CD4-positive, alpha-beta memory T cell (primary cell): ENCODE measurements at regions not wholly inside any gene's neighbourhood (a gene's known extent, or its start where the extent isn't known, plus 50 kb on each side); places are given as distances from the start of the nearest gene placed in this dataset.
"Not testable (repeated sequence)": the region's sequence is repeated elsewhere in the genome, so short reads cannot be mapped to it uniquely, and the experiment has no call there.

ENCODE experiments used
- CTCF ChIA-PET: fragments of 350-600 bp; sonication (Branson Sonifier 250); formaldehyde crosslinking; loops from one replicate; lab custom pipeline; 2021; ENCODE audit warnings: inconsistent platforms; ENCODE audit not compliant: partially characterized antibody; lab: Charles Lee
- POLR2A ChIA-PET: fragments of 350-600 bp; sonication (Branson Sonifier 250); formaldehyde crosslinking; loops from one replicate; lab custom pipeline; 2021; ENCODE audit not compliant: partially characterized antibody; lab: Charles Lee
- DNase-seq, 5 donors: peaks; one replicate each; pipeline versions ENCODE4 v3.0.0 to v3.0.0-alpha.2; 2020 to 2022; ENCODE audit warnings: mixed read lengths in 1 of 5
- H3K27ac ChIP-seq: one replicate; pipeline ENCODE4 v1.7.0; 2013; ENCODE audit warnings: low read depth, low read length
- H3K27me3 ChIP-seq: 2 replicates; pipeline ENCODE4 v1.7.0; 2013; ENCODE audit warnings: mild to moderate bottlenecking, low read length, moderate library complexity; ENCODE audit not compliant: insufficient read depth
- H3K36me3 ChIP-seq: 2 replicates; pipeline ENCODE4 v1.7.0; 2013; ENCODE audit warnings: mild to moderate bottlenecking, low read length, moderate library complexity; ENCODE audit not compliant: insufficient read depth
- H3K4me1 ChIP-seq: 2 replicates; pipeline ENCODE4 v1.7.0; 2013; ENCODE audit warnings: mild to moderate bottlenecking, low read length, moderate library complexity; ENCODE audit not compliant: insufficient read depth
- H3K4me3 ChIP-seq, 2 donors: one replicate each; pipeline ENCODE4 v1.7.0; 2013; ENCODE audit warnings: low read length in 2 of 2, mild to moderate bottlenecking in 1 of 2
- H3K9me3 ChIP-seq, 2 donors: one replicate each; pipeline ENCODE4 v1.7.0; 2013; ENCODE audit warnings: low read length in 2 of 2, control low read depth in 1 of 2; ENCODE audit not compliant: control insufficient read depth in 1 of 2
- H3K27ac Mint-ChIP-seq, 7 donors: one replicate each; pipeline ENCODE4 v1.8.0; 2020 to 2021; ENCODE audit warnings: mixed read lengths in 7 of 7, mild to moderate bottlenecking in 6 of 7, inconsistent platforms in 3 of 7, moderate library complexity in 3 of 7
- H3K27me3 Mint-ChIP-seq, 2 donors: one replicate each; pipeline ENCODE4 v1.8.0; 2020 to 2021; ENCODE audit warnings: mixed read lengths in 2 of 2
- H3K36me3 Mint-ChIP-seq, 2 donors: one replicate each; pipeline ENCODE4 v1.8.0; 2020 to 2021; ENCODE audit warnings: mixed read lengths in 2 of 2, inconsistent platforms in 1 of 2, mild to moderate bottlenecking in 1 of 2
- H3K4me1 Mint-ChIP-seq, 4 donors: one replicate each; pipeline ENCODE4 v1.8.0; 2020 to 2021; ENCODE audit warnings: mixed read lengths in 4 of 4, mild to moderate bottlenecking in 1 of 4
- H3K4me3 Mint-ChIP-seq, 8 donors: one replicate each; pipeline ENCODE4 v1.8.0; 2020 to 2021; ENCODE audit warnings: mixed read lengths in 8 of 8, mild to moderate bottlenecking in 7 of 8, moderate library complexity in 6 of 8, inconsistent platforms in 3 of 8
- H3K9me3 Mint-ChIP-seq, 8 donors: one replicate each; pipeline ENCODE4 v1.8.0; 2020 to 2021; ENCODE audit warnings: mixed read lengths in 8 of 8, mild to moderate bottlenecking in 5 of 8, inconsistent platforms in 3 of 8, moderate library complexity in 1 of 8
- intact Hi-C: fragments of 100-400 bp; cut with micrococcal nuclease; formaldehyde crosslinking; loops from one replicate; pipeline ENCODE4 v1.15.1; 2023

DNA sequence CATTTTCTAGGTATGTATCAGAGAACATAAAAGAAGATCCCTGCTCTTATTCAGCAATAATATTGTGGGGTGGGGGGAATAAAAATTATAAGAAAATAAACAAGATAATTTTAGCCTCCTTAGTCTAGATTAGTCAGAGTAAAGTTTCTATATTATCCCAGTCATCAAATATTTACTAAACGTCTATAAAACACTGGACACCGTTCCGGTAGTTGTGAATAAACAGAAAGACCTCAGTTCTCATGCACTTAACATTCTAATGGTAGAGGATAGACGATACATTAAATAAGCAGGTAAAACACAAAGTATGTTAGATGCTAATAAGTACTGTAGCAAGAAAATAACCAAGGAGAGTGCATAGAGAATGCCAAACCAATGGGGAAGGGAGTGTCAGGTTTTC, 425.0 kb downstream of the GBE1 start:
- Histone ChIP-seq H3K27ac (no peak overlapping the region), H3K9me3 (no peaks in the 10 kb centered on the region), H3K27me3 (no peaks in the 10 kb centered on the region), H3K36me3 (no peaks in the 10 kb centered on the region), H3K4me3 (no peak overlapping the region), H3K4me1 (no peaks in the 10 kb centered on the region)
- ChIA-PET CTCF (no interaction called here), POLR2A (no interaction called here)
- Mint-ChIP-seq H3K9me3 (peaks cover 0 to 5% (median 2%) of the 10 kb centered on the region in 8 donors), H3K27me3 (no peaks in the 10 kb centered on the region), H3K4me3 (no peak overlapping the region), H3K27ac (no peak overlapping the region), H3K36me3 (no peaks in the 10 kb centered on the region), H3K4me1 (no peaks in the 10 kb centered on the region)
- DNase-seq = no peak
- intact Hi-C loops = no loop called here

DNA sequence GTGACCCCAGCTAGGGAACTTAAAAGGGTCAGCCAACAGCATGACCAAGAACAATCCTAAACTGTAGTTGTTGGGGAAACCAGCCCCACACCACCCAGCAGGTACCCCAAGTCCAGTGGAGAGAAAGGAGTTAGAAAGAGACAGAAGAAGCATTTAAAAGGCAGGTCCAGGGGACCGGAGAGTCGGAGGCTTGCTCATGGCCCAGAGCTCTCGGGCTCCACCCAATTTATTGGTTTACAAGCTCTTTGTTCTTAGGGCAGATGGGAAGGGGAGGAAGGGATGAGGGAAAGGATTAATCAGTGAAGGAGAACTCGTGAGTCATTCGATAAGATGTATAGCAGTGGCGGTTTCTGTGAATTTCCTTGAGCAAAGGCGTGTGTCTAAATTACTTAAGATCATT, 431.6 kb downstream of the GBE1 start:
- CTCF ChIA-PET, POLR2A ChIA-PET, H3K4me3 Mint-ChIP-seq, DNase-seq, H3K4me1 Mint-ChIP-seq, H3K9me3 Mint-ChIP-seq, H3K36me3 ChIP-seq, H3K27ac Mint-ChIP-seq, intact Hi-C loops, H3K27ac ChIP-seq, H3K27me3 ChIP-seq, H3K9me3 ChIP-seq, H3K4me3 ChIP-seq, H3K36me3 Mint-ChIP-seq, H3K4me1 ChIP-seq, H3K27me3 Mint-ChIP-seq: not testable (repeated sequence)

- Histone ChIP-seq H3K27me3 (no peaks in the 10 kb centered on the region), H3K9me3 (no peaks in the 10 kb centered on the region), H3K4me3 (no peak overlapping the region), H3K4me1 (no peaks in the 10 kb centered on the region), H3K36me3 (no peaks in the 10 kb centered on the region), H3K27ac (no peak overlapping the region)
- ChIA-PET CTCF (no interaction called here), POLR2A (no interaction called here)
- Mint-ChIP-seq H3K4me3 (no peak overlapping the region), H3K4me1 (no peaks in the 10 kb centered on the region), H3K36me3 (no peaks in the 10 kb centered on the region), H3K9me3 (peaks cover 0 to 6% (median 2%) of the 10 kb centered on the region in 8 donors), H3K27me3 (no peaks in the 10 kb centered on the region), H3K27ac (no peak overlapping the region)
- intact Hi-C loops = no loop called here
- DNase-seq = no peak
Observed at GRCh38 chr3:81326245-81326644, 435.2 kb downstream of the GBE1 start.

DNA sequence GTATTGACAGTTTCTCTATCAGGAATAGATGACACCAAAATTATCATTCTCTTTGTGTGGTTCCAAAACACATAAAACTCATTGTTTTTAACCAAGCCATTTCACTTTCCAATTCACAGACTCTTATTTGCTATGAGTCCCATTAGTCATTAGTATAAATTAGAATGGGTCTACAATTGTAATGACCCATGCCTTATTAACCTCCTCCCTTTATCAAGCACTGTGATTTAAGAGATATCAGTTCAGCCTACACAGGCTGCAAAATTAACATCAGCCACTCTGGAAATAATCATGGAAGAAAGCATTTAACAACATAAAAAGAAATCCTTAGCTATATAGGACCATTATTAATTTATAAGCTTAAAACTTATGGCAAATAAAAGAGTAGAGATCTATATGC, 440.6 kb downstream of the GBE1 start:
- H3K9me3 Mint-ChIP-seq = peaks cover 0 to 12% (median under 1%) of the 10 kb centered on the region in 8 donors
- no peaks in the 10 kb centered on the region for H3K9me3 ChIP-seq
- no peak overlapping the region for H3K4me3 Mint-ChIP-seq
- H3K36me3 ChIP-seq = no peaks in the 10 kb centered on the region
- DNase-seq = no peak
- intact Hi-C loops = no loop called here
- H3K4me1 Mint-ChIP-seq = no peaks in the 10 kb centered on the region
- POLR2A ChIA-PET = no interaction called here
- no peak overlapping the region for H3K27ac Mint-ChIP-seq
- H3K36me3 Mint-ChIP-seq = no peaks in the 10 kb centered on the region
- H3K27me3 Mint-ChIP-seq = no peaks in the 10 kb centered on the region
- no peak overlapping the region for H3K4me3 ChIP-seq
- H3K27ac ChIP-seq = no peak overlapping the region
- CTCF ChIA-PET = interaction anchor here (0.6 kb wide), 2 partner anchors 17 to 1097 kb away, joined by 3 to 4 read pairs; no protein-coding TSS in a partner anchor
- H3K4me1 ChIP-seq = no peaks in the 10 kb centered on the region
- no peaks in the 10 kb centered on the region for H3K27me3 ChIP-seq

DNA sequence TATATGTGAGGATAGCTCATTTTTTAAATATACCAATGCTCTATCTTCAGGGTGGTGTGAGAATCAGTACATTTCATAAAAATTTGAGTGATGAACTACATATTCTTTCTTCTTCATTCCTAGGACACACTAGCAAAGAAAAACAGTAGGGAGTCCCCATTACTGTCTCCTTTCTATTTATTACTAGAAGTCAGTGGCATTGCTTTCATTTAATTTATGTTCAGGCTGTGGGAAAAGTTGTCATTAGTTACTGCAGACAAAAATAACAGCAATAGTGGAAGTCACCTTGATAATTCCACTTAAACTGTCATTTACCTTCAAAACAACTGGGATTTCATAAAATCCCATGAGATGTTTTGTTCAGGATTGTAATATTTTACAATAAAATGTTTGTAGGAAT, 446.4 kb downstream of the GBE1 start:
- Histone ChIP-seq H3K4me3 (no peak overlapping the region), H3K4me1 (no peaks in the 10 kb centered on the region), H3K27ac (no peak overlapping the region), H3K9me3 (no peaks in the 10 kb centered on the region), H3K36me3 (no peaks in the 10 kb centered on the region), H3K27me3 (no peaks in the 10 kb centered on the region)
- Mint-ChIP-seq H3K4me1 (no peaks in the 10 kb centered on the region), H3K27me3 (no peaks in the 10 kb centered on the region), H3K27ac (no peak overlapping the region), H3K4me3 (no peak overlapping the region), H3K36me3 (no peaks in the 10 kb centered on the region), H3K9me3 (peaks cover 0 to 10% (median 1%) of the 10 kb centered on the region in 8 donors)
- DNase-seq = no peak
- CTCF ChIA-PET = no interaction called here
- intact Hi-C loops = no loop called here
- POLR2A ChIA-PET = no interaction called here

DNA sequence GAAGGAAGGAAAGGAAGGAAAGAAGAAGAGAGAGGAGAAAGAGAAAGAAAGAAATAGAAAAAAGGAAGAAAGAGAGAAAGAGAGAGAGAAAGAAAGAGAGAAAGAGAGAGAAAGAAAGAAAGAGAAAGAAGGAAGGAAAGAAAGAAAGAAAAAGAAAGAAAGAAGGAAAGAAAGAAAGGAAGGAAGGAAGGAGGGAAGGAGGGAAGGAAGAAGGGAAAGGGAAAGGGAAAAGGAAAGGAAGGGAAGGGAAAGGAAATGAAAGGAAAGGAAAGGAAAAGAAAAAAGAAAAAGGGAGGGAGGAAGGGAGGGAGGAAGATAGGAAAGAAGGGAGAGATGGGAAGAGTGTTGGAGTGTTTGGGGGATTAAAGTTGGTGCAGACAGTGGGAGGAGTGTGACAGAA, 450.1 kb downstream of the GBE1 start:
- H3K9me3 Mint-ChIP-seq = peaks cover 0 to 3% (median under 1%) of the 10 kb centered on the region in 8 donors
- H3K27ac ChIP-seq = no peak overlapping the region
- no peaks in the 10 kb centered on the region for H3K36me3 Mint-ChIP-seq
- no peak for DNase-seq
- no peaks in the 10 kb centered on the region for H3K27me3 ChIP-seq
- no peaks in the 10 kb centered on the region for H3K36me3 ChIP-seq
- no peak overlapping the region for H3K27ac Mint-ChIP-seq
- H3K4me3 ChIP-seq = no peak overlapping the region
- CTCF ChIA-PET = no interaction called here
- no peak overlapping the region for H3K4me3 Mint-ChIP-seq
- H3K4me1 Mint-ChIP-seq = no peaks in the 10 kb centered on the region
- no peaks in the 10 kb centered on the region for H3K9me3 ChIP-seq
- H3K27me3 Mint-ChIP-seq = no peaks in the 10 kb centered on the region
- POLR2A ChIA-PET = no interaction called here
- intact Hi-C loops = no loop called here
- no peaks in the 10 kb centered on the region for H3K4me1 ChIP-seq

DNA sequence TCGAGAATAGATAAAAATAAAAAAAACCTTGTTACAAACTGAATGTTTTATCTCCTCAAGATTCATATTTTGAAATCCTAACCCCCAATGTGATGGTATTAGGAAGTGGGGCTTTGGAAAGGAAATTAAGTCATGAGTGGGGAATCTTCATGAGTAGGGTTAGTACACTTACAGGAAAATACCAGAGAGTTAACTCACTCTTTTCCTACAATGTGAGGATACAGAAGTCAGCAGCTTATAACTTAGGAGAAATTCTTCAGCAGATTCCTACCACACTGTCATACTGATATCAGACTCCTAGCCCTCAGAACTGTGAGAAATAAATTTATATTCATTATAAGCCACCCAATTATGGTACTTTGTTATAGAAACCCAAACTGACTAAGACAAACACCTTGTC, 453.1 kb downstream of the GBE1 start:
- Histone ChIP-seq H3K27ac (no peak overlapping the region), H3K4me3 (no peak overlapping the region), H3K36me3 (no peaks in the 10 kb centered on the region), H3K4me1 (no peaks in the 10 kb centered on the region), H3K27me3 (no peaks in the 10 kb centered on the region), H3K9me3 (no peaks in the 10 kb centered on the region)
- H3K4me1 Mint-ChIP-seq = no peaks in the 10 kb centered on the region
- ChIA-PET POLR2A (no interaction called here), CTCF (no interaction called here)
- intact Hi-C loops = no loop called here
- H3K4me3 Mint-ChIP-seq = no peak overlapping the region
- no peaks in the 10 kb centered on the region for H3K27me3 Mint-ChIP-seq
- H3K27ac Mint-ChIP-seq = no peak overlapping the region
- H3K9me3 Mint-ChIP-seq = peaks cover 0 to under 1% (median 0%) of the 10 kb centered on the region in 8 donors
- no peaks in the 10 kb centered on the region for H3K36me3 Mint-ChIP-seq
- DNase-seq = no peak

- Histone ChIP-seq H3K4me3 (no peak overlapping the region), H3K36me3 (no peaks in the 10 kb centered on the region), H3K9me3 (no peaks in the 10 kb centered on the region), H3K4me1 (no peaks in the 10 kb centered on the region), H3K27ac (no peak overlapping the region), H3K27me3 (no peaks in the 10 kb centered on the region)
- no peaks in the 10 kb centered on the region for H3K36me3 Mint-ChIP-seq
- no peaks in the 10 kb centered on the region for H3K27me3 Mint-ChIP-seq
- ChIA-PET CTCF (no interaction called here), POLR2A (no interaction called here)
- intact Hi-C loops = no loop called here
- no peak overlapping the region for H3K4me3 Mint-ChIP-seq
- H3K27ac Mint-ChIP-seq = no peak overlapping the region
- H3K9me3 Mint-ChIP-seq = peaks cover 0 to 4% (median 0%) of the 10 kb centered on the region in 8 donors
- H3K4me1 Mint-ChIP-seq = no peaks in the 10 kb centered on the region
- no peak for DNase-seq
Observed at GRCh38 chr3:81307221-81307620, 454.2 kb downstream of the GBE1 start.
